BLaER1 (cell line): ENCODE measurements at regions not wholly inside any gene's neighbourhood (a gene's known extent, or its start where the extent isn't known, plus 50 kb on each side); places are given as distances from the start of the nearest gene placed in this dataset.

Experiments
- H3K27ac ChIP-seq: shearing (Covaris generic); formaldehyde crosslinking; 2 replicates; pipeline ENCODE4 v1.8.1; 2022
- H3K27me3 ChIP-seq: shearing (Covaris generic); formaldehyde crosslinking; 2 replicates; pipeline ENCODE4 v1.8.1; 2022
- H3K36me3 ChIP-seq: shearing (Covaris generic); formaldehyde crosslinking; 2 replicates; pipeline ENCODE4 v1.8.1; 2022
- H3K4me1 ChIP-seq: shearing (Covaris generic); formaldehyde crosslinking; 2 replicates; pipeline ENCODE4 v1.8.1; 2022
- H3K4me2 ChIP-seq: shearing (Covaris generic); formaldehyde crosslinking; 2 replicates; pipeline ENCODE4 v1.8.1; 2022
- H3K4me3 ChIP-seq: shearing (Covaris generic); formaldehyde crosslinking; 2 replicates; pipeline ENCODE4 v1.8.1; 2022
- H3K9ac ChIP-seq: shearing (Covaris generic); formaldehyde crosslinking; 2 replicates; pipeline ENCODE4 v1.8.1; 2022
- H3K9me3 ChIP-seq: shearing (Covaris generic); formaldehyde crosslinking; 2 replicates; pipeline ENCODE4 v1.8.1; 2022
- H4K20me1 ChIP-seq: shearing (Covaris generic); formaldehyde crosslinking; 2 replicates; pipeline ENCODE4 v1.8.1; 2022
- Cebpa-rat ChIP-seq: shearing (Covaris generic); IDR thresholded peaks from 2 replicates; pipeline ENCODE4 v1.8.1; 2022

DNA sequence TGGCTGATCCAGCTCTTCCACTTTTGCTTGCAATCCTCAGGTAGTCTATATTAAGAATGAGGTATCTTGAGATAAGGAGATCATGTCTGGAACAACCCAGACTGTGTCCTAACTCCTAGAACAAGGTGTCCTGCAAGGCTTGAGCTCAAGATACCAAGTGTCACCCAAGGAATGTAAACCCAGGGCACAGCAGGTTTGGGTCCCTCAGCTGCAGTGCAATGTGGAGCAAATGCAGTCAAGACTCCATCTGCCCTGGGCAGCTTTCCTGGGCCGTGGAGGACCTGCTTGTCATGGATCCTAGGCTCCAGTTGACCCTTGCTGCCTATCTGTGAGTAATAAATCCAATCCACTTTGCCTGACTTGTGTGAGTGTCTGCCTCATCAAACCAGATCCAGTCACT lies 166.1 kb downstream of the OTOR start:
- Histone ChIP-seq H4K20me1 (no peaks in the 10 kb centered on the region), H3K4me1 (no peaks in the 10 kb centered on the region), H3K4me2 (no peak overlapping the region), H3K27ac (no peak overlapping the region), H3K36me3 (no peaks in the 10 kb centered on the region), H3K9ac (no peak overlapping the region), H3K9me3 (peaks cover 16% of the 10 kb centered on the region), H3K27me3 (no peaks in the 10 kb centered on the region), H3K4me3 (no peak overlapping the region)
- TF ChIP-seq Cebpa-rat, result no peak

DNA sequence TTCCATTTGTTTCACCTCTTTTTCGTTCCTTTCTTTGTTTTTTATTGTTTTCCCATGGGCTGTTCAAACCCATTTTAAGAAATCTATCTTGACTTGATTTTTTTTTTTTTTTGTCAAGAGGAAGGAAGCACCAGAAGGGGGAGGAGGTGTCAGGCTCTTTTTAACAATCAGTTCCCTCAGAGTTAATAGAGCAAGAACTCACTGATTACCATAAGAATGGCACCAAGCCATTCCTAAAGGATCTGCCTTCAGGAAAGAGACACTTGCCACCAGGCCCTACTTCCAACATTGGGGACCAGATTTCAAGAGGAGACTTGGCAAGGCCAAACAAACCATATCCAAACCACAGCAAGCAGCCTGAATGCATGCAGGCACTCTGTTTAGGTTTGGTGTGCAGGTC lies 168.0 kb downstream of the OTOR start:
- no peak for TF ChIP-seq Cebpa-rat
- no peaks in the 10 kb centered on the region for H3K36me3 ChIP-seq

DNA sequence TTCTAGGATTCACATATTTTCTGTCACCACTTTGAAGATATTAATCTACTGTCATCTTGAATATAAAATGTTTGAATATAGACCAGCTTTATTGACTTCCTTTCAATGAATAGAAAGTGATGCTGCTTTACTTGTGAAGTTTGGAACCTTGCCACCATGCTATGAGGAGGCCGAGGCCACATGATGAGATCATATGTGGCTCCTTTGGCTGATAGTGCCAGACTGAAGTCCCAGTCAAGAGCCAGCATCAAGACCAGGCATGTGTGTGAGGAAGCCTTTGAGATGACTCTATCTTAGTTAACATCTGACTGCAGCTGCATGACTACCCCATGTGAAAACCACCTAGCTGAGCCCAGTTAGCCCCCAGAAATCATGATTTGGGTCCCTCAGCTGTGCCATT lies 169.5 kb downstream of the OTOR start:
- Histone ChIP-seq H3K9ac (no peak overlapping the region), H3K27ac (no peak overlapping the region), H3K4me1 (no peaks in the 10 kb centered on the region), H3K4me3 (no peak overlapping the region), H3K4me2 (no peak overlapping the region), H4K20me1 (no peaks in the 10 kb centered on the region), H3K36me3 (no peaks in the 10 kb centered on the region), H3K9me3 (peaks cover 16% of the 10 kb centered on the region), H3K27me3 (no peaks in the 10 kb centered on the region)
- TF ChIP-seq Cebpa-rat, result no peak

More for the DNA sequence above, 168.0 kb downstream of the OTOR start:
- Histone ChIP-seq H3K9me3 (peaks cover 16% of the 10 kb centered on the region), H3K9ac (no peak overlapping the region), H4K20me1 (no peaks in the 10 kb centered on the region), H3K27ac (no peak overlapping the region), H3K4me3 (no peak overlapping the region), H3K27me3 (no peaks in the 10 kb centered on the region), H3K4me2 (no peak overlapping the region), H3K4me1 (no peaks in the 10 kb centered on the region)

DNA sequence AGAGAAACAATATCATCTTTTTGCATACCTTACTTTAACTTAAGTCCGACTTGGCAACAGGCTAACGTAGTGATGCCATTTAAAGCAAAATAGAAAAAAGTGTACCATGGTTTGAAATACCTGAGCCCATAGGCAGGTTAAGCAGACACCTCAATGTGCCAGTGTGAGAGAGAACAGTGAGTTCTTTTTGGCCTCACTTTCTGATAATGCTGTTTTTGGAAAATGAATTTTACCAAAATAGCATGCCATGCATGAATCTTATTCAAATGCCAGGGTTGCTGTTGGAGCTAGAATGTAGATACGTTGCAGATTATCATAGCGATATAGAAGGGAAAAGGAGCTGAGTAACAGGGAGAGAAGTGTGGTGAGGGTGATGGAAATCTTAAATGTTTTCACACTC lies 170.2 kb downstream of the OTOR start:
- H3K9ac ChIP-seq, result no peak overlapping the region
- no peaks in the 10 kb centered on the region for H3K27me3 ChIP-seq
- peaks cover 16% of the 10 kb centered on the region for H3K9me3 ChIP-seq
- H3K36me3 ChIP-seq, result no peaks in the 10 kb centered on the region
- no peak overlapping the region for H3K4me3 ChIP-seq
- TF ChIP-seq Cebpa-rat, result no peak
- no peak overlapping the region for H3K4me2 ChIP-seq
- H3K4me1 ChIP-seq, result no peaks in the 10 kb centered on the region
- no peak overlapping the region for H3K27ac ChIP-seq
- H4K20me1 ChIP-seq, result no peaks in the 10 kb centered on the region

DNA sequence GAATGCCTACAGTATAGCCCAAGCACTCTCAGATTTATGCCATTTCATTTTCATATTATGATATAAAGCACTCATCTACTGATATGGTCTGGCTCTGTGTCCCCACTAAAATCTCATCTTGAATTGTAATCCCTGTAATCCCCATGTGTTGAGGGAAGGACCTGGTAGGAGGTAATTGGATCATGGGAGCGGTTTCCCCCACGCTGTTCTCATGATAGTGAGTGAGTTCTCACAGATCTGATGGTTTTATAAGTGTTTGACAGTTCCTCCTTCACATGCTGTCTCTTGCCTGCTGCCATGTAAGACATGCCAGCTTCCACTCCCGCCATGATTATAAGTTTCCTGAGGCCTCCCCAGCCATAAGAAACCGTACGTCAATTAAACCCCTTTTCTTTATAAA lies 171.7 kb downstream of the OTOR start:
- peaks cover 15% of the 10 kb centered on the region for H3K9me3 ChIP-seq
- H3K4me3 ChIP-seq, result no peak overlapping the region
- TF ChIP-seq Cebpa-rat, result no peak
- no peaks in the 10 kb centered on the region for H3K4me1 ChIP-seq
- H4K20me1 ChIP-seq, result no peaks in the 10 kb centered on the region
- no peak overlapping the region for H3K9ac ChIP-seq
- H3K27ac ChIP-seq, result no peak overlapping the region
- H3K27me3 ChIP-seq, result no peaks in the 10 kb centered on the region
- H3K36me3 ChIP-seq, result no peaks in the 10 kb centered on the region
- no peak overlapping the region for H3K4me2 ChIP-seq

DNA sequence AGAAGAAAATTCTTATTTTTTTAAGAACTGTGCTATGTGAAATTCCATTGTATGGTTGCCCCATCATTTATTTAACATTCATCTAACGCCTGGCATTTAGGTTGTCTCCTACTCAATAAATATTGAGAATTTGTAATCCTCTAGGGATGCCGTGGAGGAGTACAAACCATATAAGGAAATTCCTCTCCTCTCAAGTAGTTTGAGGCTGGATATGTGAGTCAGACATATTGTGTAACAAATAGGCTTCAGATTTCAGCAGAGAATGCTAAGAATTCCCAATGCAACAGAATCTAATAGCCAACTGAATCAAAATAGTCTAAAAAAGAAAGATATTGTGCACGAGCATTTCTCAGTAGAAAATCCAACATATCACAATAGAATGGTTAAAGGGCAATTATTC lies 174.7 kb downstream of the OTOR start:
- Histone ChIP-seq H3K4me2 (no peak overlapping the region), H3K27me3 (no peaks in the 10 kb centered on the region), H3K36me3 (no peaks in the 10 kb centered on the region)

DNA sequence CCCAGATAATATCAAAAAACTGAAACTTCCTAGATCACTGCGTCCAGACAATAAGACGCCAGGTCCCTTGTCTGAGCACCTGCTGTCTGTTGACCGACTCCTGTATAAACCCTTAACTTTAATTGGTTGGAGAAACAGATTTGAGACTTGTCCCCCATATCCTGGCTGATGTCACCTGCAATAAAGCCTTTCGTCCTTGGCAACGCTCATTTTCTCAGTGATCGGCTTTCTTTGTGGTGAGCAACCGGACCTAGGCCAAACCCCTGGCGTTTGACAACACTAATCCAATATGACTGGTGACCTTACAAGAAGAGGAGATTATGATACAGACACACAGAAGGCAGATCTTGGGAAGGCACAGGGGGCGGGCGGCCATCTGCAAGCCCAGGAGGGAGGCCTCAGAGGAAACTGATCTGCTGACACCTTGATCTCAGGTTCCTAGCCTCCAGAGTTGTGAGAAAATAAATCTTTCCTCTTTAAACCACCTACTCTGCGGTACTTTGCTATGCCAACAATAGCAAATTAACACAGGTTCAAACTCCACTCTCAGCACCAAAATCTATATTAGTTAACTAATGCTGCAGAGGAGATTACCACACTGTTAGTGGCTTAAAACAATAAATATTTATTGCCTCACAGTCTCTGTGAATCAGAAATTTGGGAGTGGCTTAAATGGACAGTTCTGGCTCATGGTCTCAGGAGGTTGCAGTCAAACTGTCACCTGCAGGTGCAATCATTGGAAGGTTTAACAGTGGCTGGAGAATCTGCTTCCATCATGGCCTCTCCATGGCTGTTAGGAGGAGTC lies 178.7 kb downstream of the OTOR start:
- no peaks in the 10 kb centered on the region for H3K9me3 ChIP-seq
- H3K27ac ChIP-seq, result no peak overlapping the region
- no peaks in the 10 kb centered on the region for H4K20me1 ChIP-seq
- H3K9ac ChIP-seq, result no peak overlapping the region
- H3K4me2 ChIP-seq, result no peak overlapping the region
- no peaks in the 10 kb centered on the region for H3K36me3 ChIP-seq
- no peak for TF ChIP-seq Cebpa-rat
- H3K4me1 ChIP-seq, result no peaks in the 10 kb centered on the region
- no peak overlapping the region for H3K4me3 ChIP-seq
- no peaks in the 10 kb centered on the region for H3K27me3 ChIP-seq

More for the DNA sequence above, 174.7 kb downstream of the OTOR start:
- H3K4me3 ChIP-seq, result no peak overlapping the region
- no peaks in the 10 kb centered on the region for H4K20me1 ChIP-seq
- H3K9me3 ChIP-seq, result no peaks in the 10 kb centered on the region
- H3K9ac ChIP-seq, result no peak overlapping the region
- H3K27ac ChIP-seq, result no peak overlapping the region
- TF ChIP-seq Cebpa-rat, result no peak
- H3K4me1 ChIP-seq, result no peaks in the 10 kb centered on the region

DNA sequence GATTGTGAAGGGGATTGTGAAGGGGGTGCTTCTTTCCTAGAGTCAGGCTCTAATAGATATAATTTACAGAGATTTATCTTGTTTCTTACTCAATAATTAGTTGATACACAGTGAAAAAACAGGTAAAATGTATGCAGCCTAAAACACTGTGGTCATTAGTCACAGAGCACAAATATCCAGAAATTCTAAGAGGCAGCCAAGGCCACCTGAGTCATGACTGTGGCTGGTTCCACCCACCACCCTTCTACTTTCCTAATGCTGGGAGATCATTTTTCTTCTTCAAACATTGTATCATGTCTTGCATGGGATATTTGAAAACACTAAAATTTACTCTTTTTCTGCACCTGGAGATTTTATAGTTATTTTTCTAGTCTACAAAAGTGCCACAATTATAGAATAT lies 181.6 kb downstream of the OTOR start:
- H3K27ac ChIP-seq, result no peak overlapping the region
- H3K9ac ChIP-seq, result no peak overlapping the region
- no peak for TF ChIP-seq Cebpa-rat
- H3K4me3 ChIP-seq, result no peak overlapping the region
- no peaks in the 10 kb centered on the region for H3K4me1 ChIP-seq
- no peaks in the 10 kb centered on the region for H3K9me3 ChIP-seq
- no peak overlapping the region for H3K4me2 ChIP-seq
- no peaks in the 10 kb centered on the region for H4K20me1 ChIP-seq
- H3K36me3 ChIP-seq, result no peaks in the 10 kb centered on the region
- H3K27me3 ChIP-seq, result no peaks in the 10 kb centered on the region

DNA sequence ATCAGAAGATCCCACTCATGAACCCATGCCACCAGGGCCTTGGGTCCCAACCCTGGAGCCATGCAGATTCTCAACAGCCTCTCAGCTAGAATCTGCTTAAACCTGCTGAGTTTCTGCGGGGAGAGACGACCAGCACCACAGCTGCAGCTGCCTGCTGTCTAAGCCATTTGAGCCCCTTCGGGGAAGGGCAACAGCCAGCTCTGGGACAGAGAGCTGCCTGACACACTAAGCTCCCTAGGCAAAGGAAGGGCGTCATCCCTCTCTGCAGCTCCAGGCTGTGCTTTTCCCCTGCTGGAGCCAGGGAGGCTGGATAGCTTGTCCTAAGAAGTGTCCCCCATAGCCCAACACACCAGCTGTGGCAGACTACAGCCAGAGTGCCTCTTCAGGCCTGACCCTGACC lies 182.5 kb downstream of the OTOR start:
- Histone ChIP-seq H3K9ac (no peak overlapping the region), H3K27me3 (no peaks in the 10 kb centered on the region), H3K9me3 (no peaks in the 10 kb centered on the region), H3K36me3 (no peaks in the 10 kb centered on the region), H4K20me1 (no peaks in the 10 kb centered on the region), H3K4me2 (no peak overlapping the region), H3K4me3 (no peak overlapping the region), H3K4me1 (no peaks in the 10 kb centered on the region), H3K27ac (no peak overlapping the region)
- TF ChIP-seq Cebpa-rat, result no peak

DNA sequence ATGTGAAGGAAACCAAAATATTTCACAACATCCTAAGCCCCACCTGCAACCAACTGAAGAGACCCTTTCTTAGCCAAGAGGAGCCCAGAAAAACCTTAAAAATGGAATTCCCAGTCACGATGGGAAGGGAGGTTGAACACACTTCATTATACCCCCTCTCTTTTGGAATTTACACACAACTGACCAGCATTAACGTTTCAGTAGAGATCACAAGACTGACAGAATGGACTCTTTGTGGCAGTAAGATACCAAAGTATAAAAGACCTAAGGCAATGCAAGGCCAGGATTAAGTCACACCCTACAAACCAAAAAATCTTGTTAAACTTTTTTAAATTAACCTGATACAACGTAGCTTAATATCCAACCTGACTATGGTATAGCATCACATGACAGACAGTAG lies 190.9 kb downstream of the OTOR start:
- Histone ChIP-seq H3K27me3 (no peaks in the 10 kb centered on the region), H3K9ac (no peak overlapping the region), H3K4me2 (no peak overlapping the region), H3K4me1 (no peaks in the 10 kb centered on the region), H3K9me3 (no peaks in the 10 kb centered on the region), H3K27ac (no peak overlapping the region), H3K4me3 (no peak overlapping the region), H3K36me3 (no peaks in the 10 kb centered on the region), H4K20me1 (no peaks in the 10 kb centered on the region)
- no peak for TF ChIP-seq Cebpa-rat

DNA sequence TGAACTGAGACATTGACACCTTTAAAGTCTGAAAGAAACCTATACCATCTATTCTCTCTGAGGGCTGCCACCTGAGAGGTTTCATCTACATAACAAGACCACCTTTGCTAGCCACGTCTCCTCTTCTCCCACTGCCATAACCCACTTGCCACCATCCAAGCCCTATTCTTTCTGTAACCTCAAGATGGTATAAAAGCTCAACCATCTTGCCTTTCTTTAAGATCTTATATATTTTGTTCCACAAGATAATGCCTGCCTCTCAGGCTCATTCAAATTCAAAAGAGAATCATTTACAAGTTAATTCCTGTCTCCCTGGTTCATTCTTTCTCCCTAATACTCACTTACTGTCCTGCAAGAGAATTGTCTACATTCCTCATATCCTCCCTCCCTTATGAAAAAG lies 192.5 kb downstream of the OTOR start:
- H3K4me1 ChIP-seq, result no peaks in the 10 kb centered on the region
- no peaks in the 10 kb centered on the region for H3K9me3 ChIP-seq
- no peak for TF ChIP-seq Cebpa-rat
- H3K27me3 ChIP-seq, result no peaks in the 10 kb centered on the region
- no peak overlapping the region for H3K4me3 ChIP-seq
- H4K20me1 ChIP-seq, result no peaks in the 10 kb centered on the region
- no peaks in the 10 kb centered on the region for H3K36me3 ChIP-seq
- H3K27ac ChIP-seq, result no peak overlapping the region
- H3K4me2 ChIP-seq, result no peak overlapping the region
- no peak overlapping the region for H3K9ac ChIP-seq
